Prostate gland (tissue), 2 donors: ENCODE measurements at regions not wholly inside any gene's neighbourhood (a gene's known extent, or its start where the extent isn't known, plus 50 kb on each side); places are given as distances from the start of the nearest gene placed in this dataset.

Experiments
- CTCF ChIP-seq, 4 experiments: fragments of 200-600 bp in 2 of 4; fragments of 450-650 bp in 2 of 4; sonication (generic) in 2 of 4; IDR thresholded peaks; 1 replicate in 3 of 4; 2 replicates in 1 of 4; pipeline ENCODE4 v1.5.1; 2016 to 2019; ENCODE audit warnings: antibody characterized with exemption in 4 of 4, mild to moderate bottlenecking in 2 of 4, moderate library complexity in 2 of 4
- POLR2A ChIP-seq: fragments of 450-650 bp; IDR thresholded peaks from one replicate; pipeline ENCODE4 v1.6.1; 2016; ENCODE audit warnings: antibody characterized with exemption, mild to moderate bottlenecking
- POLR2AphosphoS5 ChIP-seq: sonication (generic); formaldehyde crosslinking; IDR thresholded peaks from one replicate; pipeline ENCODE4 v1.6.1; 2017; ENCODE audit warnings: antibody characterized with exemption

- TF ChIP-seq CTCF (IDR thresholded peaks at IDR 0.05), result no peak
- no peak for TF ChIP-seq POLR2A
- TF ChIP-seq POLR2AphosphoS5, result no peak
Measured at GRCh38 chr16:9296271-9296590, 204.8 kb downstream of the HAPSTR1 start.
